ENCODE measurements at regions not wholly inside any gene's neighbourhood (a gene's known extent, or its start where the extent isn't known, plus 50 kb on each side); places are given as distances from the start of the nearest gene placed in this dataset.
"Not testable (repeated sequence)": the region's sequence is repeated elsewhere in the genome, so short reads cannot be mapped to it uniquely, and the experiment has no call there.

GRCh38 chr4:160701671-160702070 is 1462.1 kb downstream of the FSTL5 start:
- Mint-ChIP-seq H3K4me3 (no peak overlapping the region), H3K4me1 (no peaks in the 10 kb centered on the region), H3K27ac (no peak overlapping the region), H3K27me3 (no peaks in the 10 kb centered on the region), H3K36me3 (ENCODE audit: low read depth) (no peaks in the 10 kb centered on the region)
- ATAC-seq = no peak
- DNase-seq = no peak
- no peaks in the 10 kb centered on the region for H3K9me3 ChIP-seq (ENCODE audit: control insufficient read depth, low read length, poor library complexity, severe bottlenecking)

GRCh38 chr4:160709026-160709425 is 1454.8 kb downstream of the FSTL5 start:
- H3K27me3 Mint-ChIP-seq = no peaks in the 10 kb centered on the region
- H3K9me3 ChIP-seq (ENCODE audit: control insufficient read depth, low read length, poor library complexity, severe bottlenecking) = no peaks in the 10 kb centered on the region
- H3K27ac Mint-ChIP-seq = no peak overlapping the region
- H3K36me3 Mint-ChIP-seq (ENCODE audit: low read depth) = no peaks in the 10 kb centered on the region
- no peaks in the 10 kb centered on the region for H3K4me1 Mint-ChIP-seq
- DNase-seq = no peak
- ATAC-seq = no peak
- no peak overlapping the region for H3K4me3 Mint-ChIP-seq

DNA sequence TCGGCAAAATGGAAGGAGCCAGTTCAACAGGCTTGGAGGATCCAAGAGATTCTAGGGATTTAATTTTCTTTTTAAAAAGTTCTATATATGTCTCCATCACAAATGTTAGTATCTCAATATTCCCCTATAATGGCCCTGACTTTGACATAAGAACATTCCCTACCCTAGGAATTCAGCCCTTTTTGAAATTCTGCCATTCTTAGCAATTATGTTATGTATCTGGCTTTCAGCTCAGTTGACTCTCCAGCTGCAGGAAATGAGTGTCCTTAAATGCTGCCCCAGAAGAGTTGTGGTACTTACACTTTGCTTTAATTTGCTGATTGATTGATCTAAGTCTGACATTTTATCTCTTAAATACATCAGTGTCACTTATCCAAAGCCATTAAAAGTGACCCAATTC is 1454.3 kb downstream of the FSTL5 start:
- H3K4me1 Mint-ChIP-seq = no peaks in the 10 kb centered on the region
- H3K27me3 Mint-ChIP-seq = no peaks in the 10 kb centered on the region
- DNase-seq (no peak), ATAC-seq (no peak)
- H3K9me3 ChIP-seq (ENCODE audit: control insufficient read depth, low read length, poor library complexity, severe bottlenecking) = no peaks in the 10 kb centered on the region
- no peaks in the 10 kb centered on the region for H3K36me3 Mint-ChIP-seq (ENCODE audit: low read depth)
- H3K4me3 Mint-ChIP-seq = no peak overlapping the region
- no peak overlapping the region for H3K27ac Mint-ChIP-seq

- H3K27ac Mint-ChIP-seq = no peak overlapping the region
- no peaks in the 10 kb centered on the region for H3K9me3 ChIP-seq (ENCODE audit: control insufficient read depth, low read length, poor library complexity, severe bottlenecking)
- no peaks in the 10 kb centered on the region for H3K36me3 Mint-ChIP-seq (ENCODE audit: low read depth)
- H3K4me1 Mint-ChIP-seq = no peaks in the 10 kb centered on the region
- no peaks in the 10 kb centered on the region for H3K27me3 Mint-ChIP-seq
- DNase-seq (no peak), ATAC-seq (no peak)
- H3K4me3 Mint-ChIP-seq = no peak overlapping the region
Observed at GRCh38 chr4:160716551-160716950, 1447.2 kb downstream of the FSTL5 start.

DNA sequence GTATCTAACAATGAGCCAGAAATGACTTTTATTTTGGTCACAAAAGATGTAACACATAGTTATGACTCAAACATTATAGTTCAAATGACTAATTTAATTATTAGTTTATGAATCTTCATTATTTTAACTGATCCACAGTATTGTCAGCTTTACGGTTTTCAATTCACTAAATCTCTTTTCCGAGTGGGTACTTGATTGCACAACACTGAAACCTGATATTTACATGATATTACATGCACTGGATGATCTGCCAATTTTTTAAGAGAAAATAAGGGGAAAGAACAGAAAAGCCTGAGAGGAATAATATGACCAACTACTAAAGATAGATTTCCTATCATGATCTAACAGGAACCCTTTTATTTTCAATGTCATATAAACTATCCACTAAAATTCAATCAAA is 1446.0 kb downstream of the FSTL5 start:
- ATAC-seq (no peak), DNase-seq (no peak)
- Mint-ChIP-seq H3K27me3 (no peaks in the 10 kb centered on the region), H3K36me3 (ENCODE audit: low read depth) (no peaks in the 10 kb centered on the region), H3K4me1 (no peaks in the 10 kb centered on the region), H3K4me3 (no peak overlapping the region), H3K27ac (no peak overlapping the region)
- no peaks in the 10 kb centered on the region for H3K9me3 ChIP-seq (ENCODE audit: control insufficient read depth, low read length, poor library complexity, severe bottlenecking)

GRCh38 chr4:160724063-160724462 is 1439.7 kb downstream of the FSTL5 start:
- Mint-ChIP-seq H3K4me3 (no peak overlapping the region), H3K36me3 (ENCODE audit: low read depth) (no peaks in the 10 kb centered on the region), H3K27ac (no peak overlapping the region), H3K4me1 (no peaks in the 10 kb centered on the region), H3K27me3 (no peaks in the 10 kb centered on the region)
- no peak for DNase-seq
- H3K9me3 ChIP-seq (ENCODE audit: control insufficient read depth, low read length, poor library complexity, severe bottlenecking) = no peaks in the 10 kb centered on the region
- ATAC-seq = no peak

DNA sequence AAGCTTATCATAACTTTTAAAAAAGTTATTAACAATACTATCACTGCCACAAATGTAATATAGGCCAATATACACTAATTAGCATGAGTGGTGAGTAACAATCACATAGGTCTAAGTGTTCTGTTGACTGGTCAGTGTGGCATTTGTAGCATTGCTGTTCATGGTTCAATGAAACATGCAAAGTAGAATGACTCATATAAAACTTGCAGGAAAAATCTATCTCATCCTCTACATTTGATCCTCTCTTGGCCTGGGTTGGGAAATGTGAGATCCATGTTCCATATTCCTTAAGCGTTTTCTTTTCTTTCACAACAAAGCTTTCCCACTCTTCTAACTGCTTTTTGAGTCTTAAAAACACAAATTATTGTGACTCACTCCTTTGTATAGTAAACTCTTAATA is 1418.7 kb downstream of the FSTL5 start:
- Mint-ChIP-seq H3K27me3 (no peaks in the 10 kb centered on the region), H3K4me1 (no peaks in the 10 kb centered on the region), H3K27ac (no peak overlapping the region), H3K36me3 (ENCODE audit: low read depth) (no peaks in the 10 kb centered on the region), H3K4me3 (no peak overlapping the region)
- ATAC-seq (no peak), DNase-seq (no peak)
- no peaks in the 10 kb centered on the region for H3K9me3 ChIP-seq (ENCODE audit: control insufficient read depth, low read length, poor library complexity, severe bottlenecking)

DNA sequence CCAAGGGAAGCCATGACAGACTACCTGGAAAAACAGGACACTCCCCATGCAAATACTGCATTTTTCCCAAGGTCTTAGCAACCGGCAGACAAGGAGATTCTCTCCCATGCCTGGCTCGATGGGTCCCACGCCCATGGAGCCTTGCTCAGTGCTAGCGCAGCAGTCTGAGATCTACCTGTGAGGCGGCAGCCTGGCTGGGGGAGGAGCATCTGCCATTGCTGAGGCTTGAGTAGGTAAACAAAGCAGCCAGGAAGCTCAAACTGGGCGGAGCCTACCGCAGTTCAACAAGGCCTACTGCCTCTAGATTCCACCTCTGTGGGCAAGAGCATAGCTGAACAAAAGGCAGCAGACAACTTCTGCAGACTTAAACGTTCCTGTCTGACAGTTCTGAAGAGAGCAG is 1417.2 kb downstream of the FSTL5 start:
- not testable (repeated sequence) for DNase-seq; H3K9me3 ChIP-seq (ENCODE audit: control insufficient read depth, low read length, poor library complexity, severe bottlenecking); H3K4me3 Mint-ChIP-seq; ATAC-seq; H3K36me3 Mint-ChIP-seq (ENCODE audit: low read depth); H3K27me3 Mint-ChIP-seq; H3K27ac Mint-ChIP-seq; H3K4me1 Mint-ChIP-seq

DNA sequence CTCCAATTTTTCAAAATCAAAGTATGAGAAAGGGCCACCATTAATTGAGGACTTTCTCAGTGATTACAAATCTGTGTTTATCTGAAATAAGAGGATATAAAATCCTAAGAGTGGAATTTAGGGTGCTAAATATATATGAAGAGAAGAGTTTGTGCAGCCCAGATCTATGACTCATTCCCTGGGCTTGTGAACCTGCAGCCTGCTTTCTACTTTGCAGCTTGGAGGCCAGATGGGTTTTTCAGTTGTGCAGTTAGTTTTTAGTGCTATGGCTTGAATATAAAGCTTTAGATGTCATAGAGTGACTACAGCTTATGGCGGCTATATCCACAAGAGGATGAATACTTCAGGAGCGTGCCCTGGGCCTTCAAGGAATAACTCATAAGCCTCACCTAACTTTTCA is 1391.1 kb downstream of the FSTL5 start:
- no peaks in the 10 kb centered on the region for H3K36me3 Mint-ChIP-seq (ENCODE audit: low read depth)
- H3K4me3 Mint-ChIP-seq = no peak overlapping the region
- DNase-seq = no peak
- no peaks in the 10 kb centered on the region for H3K9me3 ChIP-seq (ENCODE audit: control insufficient read depth, low read length, poor library complexity, severe bottlenecking)
- H3K27me3 Mint-ChIP-seq = no peaks in the 10 kb centered on the region
- H3K27ac Mint-ChIP-seq = no peak overlapping the region
- no peak for ATAC-seq
- H3K4me1 Mint-ChIP-seq = no peaks in the 10 kb centered on the region

- no peak overlapping the region for H3K27ac Mint-ChIP-seq
- DNase-seq (no peak), ATAC-seq (no peak)
- no peak overlapping the region for H3K4me3 Mint-ChIP-seq
- H3K27me3 Mint-ChIP-seq = no peaks in the 10 kb centered on the region
- no peaks in the 10 kb centered on the region for H3K9me3 ChIP-seq (ENCODE audit: control insufficient read depth, low read length, poor library complexity, severe bottlenecking)
- no peaks in the 10 kb centered on the region for H3K4me1 Mint-ChIP-seq
- no peaks in the 10 kb centered on the region for H3K36me3 Mint-ChIP-seq (ENCODE audit: low read depth)
Observed at GRCh38 chr4:160795216-160795615, 1368.6 kb downstream of the FSTL5 start.

DNA sequence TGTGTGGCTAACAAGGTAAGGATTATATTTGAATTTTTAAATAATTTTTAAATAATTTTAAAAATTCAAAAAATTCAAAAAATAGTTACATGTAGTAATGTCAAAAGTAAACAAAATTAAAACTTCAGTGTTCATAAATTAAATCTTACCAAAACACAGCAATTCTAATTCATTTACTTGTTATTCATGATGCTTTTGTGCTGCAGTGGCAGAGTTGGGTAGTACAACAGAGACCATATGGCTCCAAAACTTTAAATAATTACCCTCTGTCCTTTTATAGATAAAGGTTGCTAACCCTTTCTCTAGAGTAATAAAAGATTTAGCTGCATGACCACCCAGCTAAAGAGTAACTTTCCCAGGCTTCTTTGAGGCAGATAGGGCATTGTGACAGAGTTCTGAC is 1355.6 kb downstream of the FSTL5 start:
- DNase-seq = no peak
- no peaks in the 10 kb centered on the region for H3K4me1 Mint-ChIP-seq
- H3K9me3 ChIP-seq (ENCODE audit: control insufficient read depth, low read length, poor library complexity, severe bottlenecking) = no peaks in the 10 kb centered on the region
- H3K27ac Mint-ChIP-seq = no peak overlapping the region
- no peaks in the 10 kb centered on the region for H3K27me3 Mint-ChIP-seq
- no peak for ATAC-seq
- H3K4me3 Mint-ChIP-seq = no peak overlapping the region
- H3K36me3 Mint-ChIP-seq (ENCODE audit: low read depth) = no peaks in the 10 kb centered on the region

- H3K9me3 ChIP-seq (ENCODE audit: control insufficient read depth, low read length, poor library complexity, severe bottlenecking) = no peaks in the 10 kb centered on the region
- no peaks in the 10 kb centered on the region for H3K36me3 Mint-ChIP-seq (ENCODE audit: low read depth)
Observed at GRCh38 chr4:160809576-160809975, 1354.2 kb downstream of the FSTL5 start.

GRCh38 chr4:160810424-160810823 is 1353.4 kb downstream of the FSTL5 start:
- Mint-ChIP-seq H3K4me3 (no peak overlapping the region), H3K36me3 (ENCODE audit: low read depth) (no peaks in the 10 kb centered on the region), H3K27ac (no peak overlapping the region), H3K4me1 (no peaks in the 10 kb centered on the region), H3K27me3 (no peaks in the 10 kb centered on the region)
- ATAC-seq = no peak
- no peaks in the 10 kb centered on the region for H3K9me3 ChIP-seq (ENCODE audit: control insufficient read depth, low read length, poor library complexity, severe bottlenecking)
- DNase-seq = no peak

More at GRCh38 chr4:160809576-160809975, 1354.2 kb downstream of the FSTL5 start:
- no peak for ATAC-seq
- Mint-ChIP-seq H3K27ac (no peak overlapping the region), H3K27me3 (no peaks in the 10 kb centered on the region), H3K4me3 (no peak overlapping the region), H3K4me1 (no peaks in the 10 kb centered on the region)
- no peak for DNase-seq

DNA sequence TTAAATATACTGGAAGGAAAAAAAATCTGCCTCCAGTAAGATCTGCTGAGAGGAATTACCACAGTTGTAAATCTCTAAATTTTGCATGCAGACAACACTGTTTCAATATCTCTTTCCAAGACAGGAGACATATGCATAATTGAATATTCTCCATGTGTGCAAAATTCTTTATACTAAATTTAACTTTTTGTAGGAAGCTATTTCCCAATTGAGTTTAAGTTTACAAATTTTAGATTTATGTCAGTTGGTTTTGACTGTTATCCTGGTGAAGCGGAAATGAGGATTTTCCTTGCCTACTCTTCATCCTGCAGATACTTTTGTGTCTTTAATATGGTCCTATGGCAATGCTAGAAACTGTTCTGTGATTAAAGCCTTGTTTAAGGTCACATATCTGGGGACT is 1352.9 kb downstream of the FSTL5 start:
- H3K4me1 Mint-ChIP-seq = no peaks in the 10 kb centered on the region
- ATAC-seq (no peak), DNase-seq (no peak)
- H3K27ac Mint-ChIP-seq = no peak overlapping the region
- H3K4me3 Mint-ChIP-seq = no peak overlapping the region
- no peaks in the 10 kb centered on the region for H3K36me3 Mint-ChIP-seq (ENCODE audit: low read depth)
- H3K27me3 Mint-ChIP-seq = no peaks in the 10 kb centered on the region
- no peaks in the 10 kb centered on the region for H3K9me3 ChIP-seq (ENCODE audit: control insufficient read depth, low read length, poor library complexity, severe bottlenecking)

- no peaks in the 10 kb centered on the region for H3K27me3 Mint-ChIP-seq
- ATAC-seq = no peak
- H3K4me3 Mint-ChIP-seq = no peak overlapping the region
- no peaks in the 10 kb centered on the region for H3K4me1 Mint-ChIP-seq
- no peaks in the 10 kb centered on the region for H3K36me3 Mint-ChIP-seq (ENCODE audit: low read depth)
- H3K27ac Mint-ChIP-seq = no peak overlapping the region
- no peaks in the 10 kb centered on the region for H3K9me3 ChIP-seq (ENCODE audit: control insufficient read depth, low read length, poor library complexity, severe bottlenecking)
- no peak for DNase-seq
Observed at GRCh38 chr4:160811956-160812355, 1351.8 kb downstream of the FSTL5 start.
